H7 (cell line): ENCODE measurements at regions not wholly inside any gene's neighbourhood (a gene's known extent, or its start where the extent isn't known, plus 50 kb on each side); places are given as distances from the start of the nearest gene placed in this dataset.
"Not testable (repeated sequence)": the region's sequence is repeated elsewhere in the genome, so short reads cannot be mapped to it uniquely, and the experiment has no call there.

ENCODE experiments used
- DNase-seq: peaks from one replicate; pipeline ENCODE4 v3.0.0; 2012
- H3K27me3 ChIP-seq: 2 replicates; pipeline ENCODE4 v1.6.0; 2011; ENCODE audit warnings: mild to moderate bottlenecking, low read length; ENCODE audit not compliant: control insufficient read depth, insufficient read depth
- H3K36me3 ChIP-seq: replicated peaks from 2 replicates; pipeline ENCODE4 v1.5.1; 2011; ENCODE audit warnings: low read length; ENCODE audit not compliant: control insufficient read depth, insufficient read depth
- H3K4me3 ChIP-seq: 2 replicates; pipeline ENCODE4 v1.5.1; 2011; ENCODE audit warnings: low read depth, mild to moderate bottlenecking, control low read depth, low read length, moderate library complexity; ENCODE audit not compliant: insufficient read depth

DNA sequence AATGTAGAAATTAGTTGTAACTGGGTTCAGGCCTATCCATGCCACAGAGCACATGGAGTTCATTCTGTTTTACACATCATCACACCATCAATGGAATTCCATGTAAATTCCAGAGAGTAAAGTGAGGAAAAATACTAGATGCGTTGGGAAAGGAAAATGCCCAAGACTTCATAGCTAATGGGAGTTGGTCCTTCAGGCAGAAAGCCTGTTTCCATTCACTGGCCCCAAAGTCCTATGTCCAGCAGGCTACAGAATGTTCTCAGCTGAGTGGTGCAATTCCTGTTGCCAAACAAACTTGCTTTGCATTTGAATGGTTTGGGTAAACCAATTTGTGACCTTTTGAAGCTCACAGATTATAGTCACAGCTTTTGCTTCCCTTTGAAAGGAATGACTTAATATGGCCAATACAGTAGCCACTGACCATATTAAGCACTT, 164.6 kb upstream of the PFN2 start:
- Histone ChIP-seq H3K4me3 (no peak overlapping the region), H3K36me3 (no peaks in the 10 kb centered on the region), H3K27me3 (no peaks in the 10 kb centered on the region; the same call in 1 of the 2 replicates)
- DNase-seq: no peak

DNA sequence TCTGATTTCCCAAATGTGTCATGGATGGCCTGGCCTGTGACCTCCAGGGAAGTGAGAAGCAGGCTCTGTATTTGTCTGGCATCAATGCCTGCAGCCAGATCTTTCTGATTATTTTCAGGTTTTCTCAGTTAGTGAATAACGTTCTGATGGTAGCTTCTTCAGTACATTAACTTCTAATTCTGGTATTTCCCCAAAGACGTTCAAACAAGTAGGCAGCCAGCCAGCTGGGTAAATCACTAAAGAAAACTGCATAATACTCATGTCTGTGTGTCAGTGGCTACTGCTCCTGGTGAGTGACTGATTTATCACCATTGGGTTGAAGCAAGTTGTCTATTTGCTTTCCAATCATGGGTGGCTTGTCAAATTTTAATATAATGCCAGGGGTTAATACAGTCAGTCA, 162.6 kb upstream of the PFN2 start:
- DNase-seq: no peak
- no peaks in the 10 kb centered on the region for H3K36me3 ChIP-seq
- no peak overlapping the region for H3K4me3 ChIP-seq
- no peaks in the 10 kb centered on the region for H3K27me3 ChIP-seq

DNA sequence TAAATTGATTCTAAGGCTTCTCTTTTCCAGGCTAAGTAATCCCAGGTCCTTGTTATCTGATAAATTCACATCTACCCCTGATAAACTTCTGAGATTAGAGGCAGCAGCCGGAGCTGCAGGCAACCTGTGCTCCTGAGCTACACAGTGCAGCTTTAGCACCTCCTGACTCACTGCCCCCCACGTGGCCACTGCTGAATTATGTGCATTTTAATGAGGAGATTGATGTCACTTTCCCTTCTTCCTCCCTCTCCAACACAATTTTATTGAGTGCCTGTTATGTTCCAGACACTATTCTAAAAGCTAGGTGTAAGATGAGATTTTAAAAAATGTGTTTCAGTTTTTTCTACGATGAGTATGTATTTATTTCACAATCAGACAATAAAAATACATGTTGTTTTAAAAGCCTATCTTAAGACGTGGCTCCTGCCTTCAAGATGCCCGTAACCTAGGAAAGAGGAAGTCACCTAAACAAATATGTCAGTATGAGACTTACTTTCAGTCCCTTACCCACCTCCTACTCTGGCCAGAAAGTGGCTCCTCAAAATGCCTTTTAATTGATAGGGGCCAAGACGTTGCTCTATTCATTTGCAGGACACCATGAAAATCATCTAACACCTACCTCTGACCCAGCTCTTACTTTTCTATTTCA, 161.5 kb upstream of the PFN2 start:
- Histone ChIP-seq H3K36me3 (no peaks in the 10 kb centered on the region), H3K4me3 (no peak overlapping the region), H3K27me3 (no peaks in the 10 kb centered on the region)
- DNase-seq: no peak

GRCh38 chr3:150131663-150132062, 161.0 kb upstream of the PFN2 start:
- DNase-seq: no peak
- Histone ChIP-seq H3K27me3 (no peaks in the 10 kb centered on the region), H3K4me3 (no peak overlapping the region), H3K36me3 (no peaks in the 10 kb centered on the region)

GRCh38 chr3:150130404-150131100, 159.9 kb upstream of the PFN2 start:
- Histone ChIP-seq H3K4me3 (no peak overlapping the region), H3K27me3 (no peaks in the 10 kb centered on the region), H3K36me3 (no peaks in the 10 kb centered on the region)
- peak; percentile 44 for DNase-seq

DNA sequence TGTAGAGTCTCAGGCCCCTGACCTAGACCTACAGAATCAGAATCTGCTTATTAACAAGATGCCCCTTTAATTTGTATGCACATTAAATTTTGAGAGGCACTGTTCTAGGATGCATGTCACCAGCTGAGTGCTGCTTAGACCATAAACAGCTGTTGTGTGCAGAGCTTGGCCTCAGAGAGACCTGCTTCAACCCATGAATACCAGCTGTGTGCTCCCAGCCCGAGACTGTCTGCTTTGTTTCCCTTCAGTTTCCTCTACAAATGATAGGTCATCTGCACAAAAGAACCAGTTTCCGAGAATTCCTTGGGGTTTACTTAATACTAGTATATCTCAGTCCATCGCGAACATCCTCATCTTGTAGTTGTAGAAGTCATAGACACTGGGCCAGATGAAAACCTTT, 158.5 kb upstream of the PFN2 start:
- no peak for DNase-seq
- Histone ChIP-seq H3K27me3 (no peaks in the 10 kb centered on the region), H3K36me3 (no peaks in the 10 kb centered on the region), H3K4me3 (no peak overlapping the region)

DNA sequence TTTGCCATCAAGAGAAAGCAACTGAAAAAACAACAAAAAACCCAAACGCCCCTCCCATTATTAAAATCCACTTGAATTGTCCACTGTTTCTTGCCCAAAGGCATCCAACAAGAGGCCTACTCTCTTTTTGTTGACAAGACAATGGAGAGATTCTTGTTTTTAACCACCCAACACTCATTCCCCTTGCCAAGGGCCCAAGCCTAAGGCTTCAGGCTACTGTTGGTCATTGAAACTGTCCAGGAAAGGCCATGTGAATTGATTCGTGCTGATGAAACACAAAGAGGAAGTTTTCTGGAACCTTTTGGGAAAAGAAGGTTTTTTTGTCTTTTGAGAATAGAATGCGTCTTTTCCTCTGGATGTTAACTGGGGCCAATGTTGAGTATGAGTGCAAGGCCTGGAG, 157.4 kb upstream of the PFN2 start:
- DNase-seq: no peak
- no peaks in the 10 kb centered on the region for H3K27me3 ChIP-seq
- no peaks in the 10 kb centered on the region for H3K36me3 ChIP-seq
- H3K4me3 ChIP-seq: no peak overlapping the region

GRCh38 chr3:150127011-150127490, 156.4 kb upstream of the PFN2 start:
- H3K4me3 ChIP-seq: no peak overlapping the region

GRCh38 chr3:150124142-150124541, 153.4 kb upstream of the PFN2 start:
- Histone ChIP-seq H3K27me3 (no peaks in the 10 kb centered on the region), H3K36me3 (no peaks in the 10 kb centered on the region), H3K4me3 (no peak overlapping the region)
- no peak for DNase-seq

More at GRCh38 chr3:150127011-150127490, 156.4 kb upstream of the PFN2 start:
- no peak for DNase-seq
- Histone ChIP-seq H3K27me3 (no peaks in the 10 kb centered on the region), H3K36me3 (no peaks in the 10 kb centered on the region)

DNA sequence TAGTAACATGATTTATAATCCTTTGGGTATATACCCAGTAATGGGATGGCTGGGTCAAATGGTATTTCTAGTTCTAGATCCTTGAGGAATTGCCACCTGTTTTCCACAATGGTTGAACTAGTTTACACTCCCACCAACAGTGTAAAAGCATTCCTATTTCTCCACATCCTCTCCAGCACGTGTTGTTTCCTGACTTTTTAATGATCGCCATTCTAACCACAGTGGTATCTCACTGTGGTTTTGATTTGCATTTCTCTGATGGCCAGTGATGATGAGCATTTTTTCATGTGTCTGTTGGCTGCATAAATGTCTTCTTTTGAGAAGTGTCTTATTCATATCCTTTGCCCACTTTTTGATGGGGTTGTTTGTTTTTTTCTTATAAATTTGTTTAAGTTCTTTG, 152.6 kb upstream of the PFN2 start:
- H3K36me3 ChIP-seq, H3K27me3 ChIP-seq, H3K4me3 ChIP-seq, DNase-seq: not testable (repeated sequence)

DNA sequence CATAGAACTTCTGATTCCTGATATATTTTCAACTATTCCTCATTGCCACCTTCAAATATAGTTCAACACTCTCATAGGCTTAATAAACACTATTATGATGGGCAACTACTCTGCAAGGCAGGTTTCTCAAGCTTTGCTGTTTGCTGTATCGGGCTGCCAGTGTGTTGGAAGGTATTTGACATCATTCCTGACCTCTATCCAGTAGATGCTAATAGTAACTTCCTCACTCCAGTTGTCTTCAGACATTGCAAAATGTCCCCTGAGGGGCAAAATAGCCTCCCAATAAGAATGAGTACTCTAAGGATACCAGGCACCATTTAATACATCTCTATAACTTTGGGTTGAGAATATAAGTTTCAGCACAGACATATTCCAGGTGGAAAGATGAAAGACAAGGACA, 147.5 kb upstream of the PFN2 start:
- Histone ChIP-seq H3K4me3 (no peak overlapping the region), H3K36me3 (no peaks in the 10 kb centered on the region), H3K27me3 (no peaks in the 10 kb centered on the region)
- DNase-seq: no peak

GRCh38 chr3:150117076-150117475, 146.4 kb upstream of the PFN2 start:
- Histone ChIP-seq H3K4me3 (no peak overlapping the region), H3K27me3 (no peaks in the 10 kb centered on the region), H3K36me3 (no peaks in the 10 kb centered on the region)
- DNase-seq: no peak

GRCh38 chr3:150116196-150116595, 145.5 kb upstream of the PFN2 start:
- no peak overlapping the region for H3K4me3 ChIP-seq
- no peak for DNase-seq
- no peaks in the 10 kb centered on the region for H3K36me3 ChIP-seq
- no peaks in the 10 kb centered on the region for H3K27me3 ChIP-seq

- no peak for DNase-seq
- Histone ChIP-seq H3K36me3 (no peaks in the 10 kb centered on the region), H3K4me3 (no peak overlapping the region), H3K27me3 (no peaks in the 10 kb centered on the region)
These were observed 144.3 kb upstream of the PFN2 start for GRCh38 chr3:150114873-150115540.

DNA sequence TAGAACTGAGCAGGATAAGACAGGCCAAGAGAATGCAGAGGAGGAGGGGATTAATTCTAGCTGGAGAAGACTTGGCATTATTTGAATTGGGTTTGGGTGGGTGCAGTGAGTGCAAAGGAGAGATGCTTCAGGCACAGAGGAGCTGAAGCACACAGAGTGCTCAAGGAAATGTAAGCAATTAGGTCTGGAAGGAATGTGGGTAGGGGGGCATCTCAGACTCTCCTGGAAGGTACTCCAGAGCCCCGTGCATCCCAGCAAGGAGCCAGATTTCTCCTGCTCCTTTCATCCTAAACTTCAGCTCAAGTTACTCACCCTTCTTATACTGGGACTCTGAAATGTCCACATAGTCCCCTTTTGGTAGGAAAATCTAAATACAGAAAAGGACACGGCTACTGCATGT, 143.6 kb upstream of the PFN2 start:
- DNase-seq: no peak
- H3K27me3 ChIP-seq: no peaks in the 10 kb centered on the region
- no peaks in the 10 kb centered on the region for H3K36me3 ChIP-seq
- H3K4me3 ChIP-seq: no peak overlapping the region
